ENCODE measurements at regions not wholly inside any gene's neighbourhood (a gene's known extent, or its start where the extent isn't known, plus 50 kb on each side); places are given as distances from the start of the nearest gene placed in this dataset.

- no peak overlapping the region for H3K4me3 ChIP-seq (ENCODE audit: low read depth, low read length)
- TF ChIP-seq CTCF (IDR thresholded peaks at IDR 0.05; ENCODE audit: low read depth, low read length) = no peak
These were observed 168.3 kb upstream of the TLE4 start for GRCh38 chr9:79403495-79403894.

GRCh38 chr9:79408200-79408599, 163.6 kb upstream of the TLE4 start:
- no peak for TF ChIP-seq CTCF (IDR thresholded peaks at IDR 0.05; ENCODE audit: low read depth, low read length)
- no peak overlapping the region for H3K4me3 ChIP-seq (ENCODE audit: low read depth, low read length)

GRCh38 chr9:79408617-79409016, 163.1 kb upstream of the TLE4 start:
- no peak overlapping the region for H3K4me3 ChIP-seq (ENCODE audit: low read depth, low read length)
- no peak for TF ChIP-seq CTCF (IDR thresholded peaks at IDR 0.05; ENCODE audit: low read depth, low read length)

- no peak overlapping the region for H3K4me3 ChIP-seq (ENCODE audit: low read depth, low read length)
- no peak for TF ChIP-seq CTCF (IDR thresholded peaks at IDR 0.05; ENCODE audit: low read depth, low read length)
These were observed 162.5 kb upstream of the TLE4 start for GRCh38 chr9:79409182-79409823.

- no peak for TF ChIP-seq CTCF (IDR thresholded peaks at IDR 0.05; ENCODE audit: low read depth, low read length)
- no peak overlapping the region for H3K4me3 ChIP-seq (ENCODE audit: low read depth, low read length)
These were observed 145.9 kb upstream of the TLE4 start for GRCh38 chr9:79425840-79426239.

- TF ChIP-seq CTCF (IDR thresholded peaks at IDR 0.05; ENCODE audit: low read depth, low read length) = no peak
- H3K4me3 ChIP-seq (ENCODE audit: low read depth, low read length) = no peak overlapping the region
These were observed 143.3 kb upstream of the TLE4 start for GRCh38 chr9:79428422-79428821.

GRCh38 chr9:79430619-79431018, 141.1 kb upstream of the TLE4 start:
- H3K4me3 ChIP-seq (ENCODE audit: low read depth, low read length) = no peak overlapping the region
- TF ChIP-seq CTCF (IDR thresholded peaks at IDR 0.05; ENCODE audit: low read depth, low read length) = no peak
